Inferior parietal cortex (tissue), 1 donor: ENCODE measurements at regions not wholly inside any gene's neighbourhood (a gene's known extent, or its start where the extent isn't known, plus 50 kb on each side); places are given as distances from the start of the nearest gene placed in this dataset.
"Not testable (repeated sequence)": the region's sequence is repeated elsewhere in the genome, so short reads cannot be mapped to it uniquely, and the experiment has no call there.

Experiments
- DNase-seq: peaks from one replicate; pipeline ENCODE4 v3.0.0-alpha.2; 2016; ENCODE audit errors: extremely low spot score

DNA sequence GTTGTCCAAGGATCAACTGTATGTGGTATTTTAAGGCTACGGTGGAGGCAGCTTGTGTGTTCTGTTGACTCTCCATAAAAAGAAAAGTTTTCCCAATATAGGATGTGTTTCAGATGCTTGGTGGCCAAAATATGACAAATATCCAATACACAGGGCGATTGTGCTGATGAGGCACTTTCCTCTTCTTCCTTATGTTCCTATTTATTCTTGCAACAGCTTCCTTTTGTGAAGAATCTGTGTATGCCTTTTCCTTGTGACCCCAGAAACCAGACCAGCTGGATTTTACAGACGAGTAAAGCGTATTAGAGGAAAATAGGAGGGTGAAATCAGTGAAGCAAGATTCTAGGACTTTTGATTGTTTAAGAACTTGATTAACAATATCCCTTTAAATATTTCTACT is 452.0 kb downstream of the DMAC1 start:
- no peak for DNase-seq

DNA sequence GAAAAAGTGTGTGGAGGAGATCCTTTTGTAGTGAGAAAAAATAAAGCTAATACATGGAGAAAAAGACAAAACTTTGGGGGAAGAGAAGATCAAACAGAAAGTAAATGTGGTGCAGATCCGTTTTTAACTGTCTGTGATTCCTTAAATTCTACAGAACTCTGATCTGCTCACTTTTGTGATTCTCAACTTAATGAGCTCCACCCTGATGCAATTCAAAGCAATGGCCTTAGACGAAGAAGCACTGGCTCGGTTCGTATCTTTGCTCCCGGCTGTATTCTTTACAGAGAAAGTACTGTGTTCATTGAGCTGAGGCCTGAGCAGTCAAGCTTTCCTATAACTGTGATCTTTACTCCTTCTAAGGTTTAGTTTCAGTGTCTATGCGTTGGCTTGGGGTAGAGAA is 453.4 kb downstream of the DMAC1 start:
- no peak for DNase-seq

DNA sequence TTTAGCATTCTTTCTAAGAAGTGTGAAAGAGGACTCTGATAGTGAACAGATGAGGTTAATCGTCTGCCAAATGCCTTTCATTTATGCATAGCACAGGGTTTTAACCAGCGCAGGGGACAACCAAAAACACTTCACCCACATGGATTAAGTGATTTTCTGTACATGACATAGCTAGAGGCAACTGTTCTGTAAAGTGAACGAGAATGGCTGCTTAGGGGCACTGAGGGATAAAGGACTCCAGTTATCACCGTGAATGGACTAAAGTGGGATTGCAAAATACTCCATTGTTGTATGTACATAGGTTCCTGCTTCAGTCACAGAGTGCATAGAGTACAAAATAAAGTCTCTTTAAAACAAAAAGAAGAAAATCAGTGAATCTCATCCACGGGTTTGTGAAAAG is 456.8 kb downstream of the DMAC1 start:
- DNase-seq: no peak

DNA sequence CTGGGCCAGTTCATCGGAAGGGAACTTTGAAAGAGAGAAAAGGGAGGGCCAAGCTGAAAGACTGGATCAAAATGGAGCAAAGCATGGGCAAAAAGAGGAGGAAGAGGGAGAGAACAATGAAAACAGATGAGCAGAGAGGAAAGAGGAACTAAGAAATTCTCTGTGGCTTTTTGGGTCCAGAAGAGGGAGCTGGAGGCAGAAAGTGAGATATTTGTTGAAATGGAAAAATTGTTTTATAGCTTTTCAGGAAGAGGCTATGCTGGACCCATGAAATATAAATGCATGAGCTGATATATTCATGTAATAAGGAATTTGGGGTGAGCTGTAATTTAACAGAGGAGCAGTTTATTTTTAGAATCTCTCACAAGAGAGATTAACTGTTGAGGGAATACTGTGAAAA is 457.3 kb downstream of the DMAC1 start:
- DNase-seq: peak; percentile 13

DNA sequence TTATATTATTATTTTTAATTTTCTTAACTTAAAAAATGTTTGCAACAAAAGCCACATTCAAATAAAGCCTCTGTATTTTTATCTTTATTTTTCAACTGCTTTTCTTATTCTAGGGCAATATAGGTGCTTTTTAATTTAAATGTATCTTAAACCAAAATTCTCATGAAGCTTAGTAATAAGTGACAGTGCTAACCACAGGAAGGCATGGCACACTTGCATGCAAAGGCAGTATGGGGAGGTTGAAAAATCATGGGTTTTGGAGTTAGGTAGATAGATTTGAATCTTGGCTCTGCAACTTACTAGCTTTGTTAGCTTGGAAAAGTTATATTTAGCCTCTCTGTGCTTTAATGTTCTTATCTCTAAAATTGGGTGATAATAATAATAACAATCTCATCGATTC is 458.0 kb downstream of the DMAC1 start:
- no peak for DNase-seq

DNA sequence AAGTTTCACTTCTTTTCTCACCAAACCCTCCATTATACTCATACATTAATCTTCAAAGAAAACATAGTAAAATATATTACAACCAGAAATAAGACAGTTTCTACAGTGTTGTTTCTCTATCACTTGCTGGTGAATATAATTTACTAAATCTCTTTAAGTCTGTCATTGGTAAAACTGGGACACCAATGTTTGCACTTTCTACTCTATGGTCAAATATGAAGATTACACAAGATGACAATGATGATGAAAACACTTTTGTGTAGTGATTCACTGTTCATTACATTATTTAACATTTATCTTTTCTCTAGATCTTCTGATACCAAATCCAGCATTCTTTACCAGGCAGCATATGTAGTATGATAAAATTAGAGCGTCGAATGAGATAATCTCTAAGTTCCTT is 459.1 kb downstream of the DMAC1 start:
- no peak for DNase-seq

DNA sequence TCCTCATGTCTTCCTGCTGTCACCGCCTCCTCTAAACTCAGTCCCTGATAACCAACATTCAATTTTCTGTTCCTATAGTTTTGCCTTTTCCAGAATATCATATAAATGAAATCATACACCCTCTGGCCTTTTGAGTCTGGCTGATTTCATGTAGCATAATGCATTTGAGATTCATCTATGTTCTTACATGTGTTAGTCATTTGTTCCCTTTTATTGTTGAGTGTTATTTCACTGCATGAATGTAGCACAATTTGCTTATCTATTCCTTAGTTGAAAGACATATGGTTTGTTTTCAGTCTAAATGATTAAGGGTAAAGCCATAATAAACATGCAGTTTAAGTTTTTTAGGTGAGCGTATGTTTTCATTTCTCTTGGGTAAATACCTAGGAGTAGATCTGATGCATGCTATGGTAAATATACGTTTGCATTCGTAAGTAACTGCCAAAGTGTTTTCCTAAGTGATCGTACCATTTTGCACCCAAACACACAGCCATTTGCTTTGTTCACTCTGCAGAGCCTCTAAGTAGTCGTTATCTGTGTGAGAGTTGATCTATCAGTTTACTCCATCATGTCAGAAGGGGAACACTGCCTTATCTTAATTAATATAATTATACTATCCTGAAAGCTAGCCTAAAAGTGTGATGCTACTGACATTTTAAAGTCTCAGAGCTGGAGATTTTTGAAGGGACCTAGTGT is 460.8 kb downstream of the DMAC1 start:
- no peak for DNase-seq

DNA sequence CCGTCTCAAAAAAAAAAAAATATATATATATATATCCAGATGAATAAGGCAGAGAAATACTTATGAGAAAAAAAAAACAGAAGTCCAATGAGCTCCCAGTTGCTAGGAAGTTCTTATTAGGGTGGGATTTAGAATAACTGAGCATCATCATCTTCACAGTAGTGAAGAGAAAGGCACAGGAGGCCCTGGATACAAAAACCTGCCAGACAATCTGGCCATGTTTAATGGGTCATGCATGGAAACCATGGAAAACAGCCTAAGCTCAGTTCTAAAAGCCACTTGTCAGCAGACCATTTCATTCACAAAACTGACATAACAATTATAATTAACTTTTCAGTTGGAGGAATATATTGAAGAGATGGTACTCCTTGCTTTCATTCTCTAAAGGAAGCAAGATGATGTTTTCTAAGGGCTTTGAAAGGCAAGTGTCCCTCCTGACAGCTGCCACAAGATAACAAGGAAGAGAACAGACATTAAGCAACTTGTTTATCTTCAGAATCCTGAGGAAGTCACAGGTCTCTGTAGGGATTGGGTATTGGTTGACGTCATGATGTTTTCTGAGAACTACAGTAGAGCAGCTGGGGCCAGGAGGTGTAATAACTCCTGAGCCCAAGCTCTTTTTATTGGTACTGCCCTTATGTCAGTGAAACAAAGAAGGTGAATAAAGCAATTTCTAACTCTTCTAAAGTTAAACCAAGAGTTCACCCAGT is 463.1 kb downstream of the DMAC1 start:
- DNase-seq: no peak

DNA sequence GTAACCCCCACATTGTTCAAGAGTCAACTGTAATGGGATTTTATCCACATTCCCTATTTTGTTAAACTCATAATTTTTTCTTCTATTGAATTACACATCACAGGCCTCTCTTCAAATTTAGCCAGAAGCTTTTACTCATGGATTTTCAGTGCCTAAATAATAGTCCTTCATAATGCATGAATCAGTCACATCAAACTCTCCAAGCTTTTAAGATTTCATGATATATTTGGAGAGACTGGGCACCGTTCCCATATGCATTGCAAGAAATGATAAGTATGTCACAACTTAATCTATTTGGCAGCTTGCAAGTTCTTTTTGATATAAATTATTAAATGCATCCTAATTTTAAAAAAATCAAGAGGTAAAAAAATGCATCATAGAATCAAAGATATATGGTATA is 465.9 kb downstream of the DMAC1 start:
- DNase-seq: no peak

DNA sequence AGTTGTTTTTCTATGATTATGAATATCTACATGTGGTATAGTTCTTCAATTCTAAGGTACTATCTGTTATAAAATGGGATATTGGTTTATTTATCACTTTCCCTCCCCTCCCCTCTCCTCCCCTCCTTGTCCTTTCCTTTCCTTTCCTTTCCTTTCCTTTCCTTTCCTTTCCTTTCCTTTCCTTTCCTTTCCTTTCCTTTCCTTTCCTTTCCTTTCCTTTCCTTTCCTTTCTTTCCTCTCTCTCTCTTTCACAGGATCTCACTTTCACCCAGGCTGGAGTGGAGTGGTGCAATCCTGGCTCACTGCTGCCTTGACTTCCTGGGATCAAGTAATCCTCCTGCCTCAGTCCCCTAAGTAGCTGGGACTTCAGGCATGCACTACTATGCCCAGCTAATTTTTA is 466.8 kb downstream of the DMAC1 start:
- no peak for DNase-seq

DNA sequence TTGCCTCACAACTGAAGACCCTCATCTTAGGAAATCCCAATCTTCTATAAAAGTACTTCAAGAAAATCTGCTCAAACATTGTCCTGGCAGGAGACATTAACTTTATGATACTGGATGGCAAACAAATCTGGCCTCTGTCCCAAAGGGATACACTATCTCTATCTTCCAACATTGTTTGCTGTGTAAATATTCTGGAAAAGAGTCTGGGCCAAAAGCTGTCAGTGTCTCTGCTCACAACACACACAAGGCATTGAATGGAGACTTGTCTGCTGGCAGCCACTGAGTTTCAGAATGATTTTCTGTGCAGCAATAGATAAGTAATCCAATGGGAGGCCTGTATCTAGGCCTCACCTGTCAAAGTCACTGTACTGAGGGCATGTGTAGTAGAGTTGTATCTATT is 471.1 kb downstream of the DMAC1 start:
- DNase-seq: no peak

DNA sequence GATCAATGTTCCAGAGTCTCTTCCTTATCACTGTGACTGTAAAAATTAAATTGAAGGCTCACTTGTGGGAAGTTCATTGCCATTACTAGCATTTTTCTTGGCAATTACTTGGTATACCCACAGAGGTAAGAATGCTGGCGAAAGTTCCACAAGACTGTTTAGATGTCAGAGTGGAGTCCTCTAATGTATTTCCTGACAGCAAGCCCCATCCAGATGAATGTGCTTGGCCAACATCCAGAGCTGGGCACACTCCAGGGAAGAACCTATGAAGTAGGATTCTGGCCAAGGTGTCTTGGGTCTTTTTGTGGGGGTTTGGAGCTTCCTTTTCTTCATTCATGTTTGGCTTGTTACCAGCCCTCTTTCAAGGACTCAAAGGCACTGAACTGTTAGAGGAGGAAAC is 473.6 kb downstream of the DMAC1 start:
- DNase-seq: no peak

DNA sequence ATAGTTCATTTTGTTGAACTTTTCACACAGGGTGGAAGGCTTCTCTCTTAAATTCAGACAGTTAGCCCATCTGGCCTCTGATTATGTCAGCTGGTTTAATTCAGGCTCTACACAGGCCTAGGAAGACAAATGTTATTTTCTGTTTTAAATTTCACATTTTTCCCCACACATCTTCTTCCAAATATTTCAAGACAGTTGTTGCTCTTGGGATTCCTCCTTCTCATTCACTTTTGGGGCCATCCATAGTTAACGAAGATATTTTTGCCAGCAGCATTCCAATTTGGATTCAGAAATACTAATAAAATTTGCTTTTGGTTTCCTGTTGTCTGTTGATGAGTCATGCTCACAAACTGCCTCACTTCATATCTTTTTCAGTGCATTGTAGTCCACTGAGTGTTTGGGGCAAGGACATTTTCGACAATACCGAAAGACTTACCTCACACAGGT is 475.4 kb downstream of the DMAC1 start:
- no peak for DNase-seq

DNA sequence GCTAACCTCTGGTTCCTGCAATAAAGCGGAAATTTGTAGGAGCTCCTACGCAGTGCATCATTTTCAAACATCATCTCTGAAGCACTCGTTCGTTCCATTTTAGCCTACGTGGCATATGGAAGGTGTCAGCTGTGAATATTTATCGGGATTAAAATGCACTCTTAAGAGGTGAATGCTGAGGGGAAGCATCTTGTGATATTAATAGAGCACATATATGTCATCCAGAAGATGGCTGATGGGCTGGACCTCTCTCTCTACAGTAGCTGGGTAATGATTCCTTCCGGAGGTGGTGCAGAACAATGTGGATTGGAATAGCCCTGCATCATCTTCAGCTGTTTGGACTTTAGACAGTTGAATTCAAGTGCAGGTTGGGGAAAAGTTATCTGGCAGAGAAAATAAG is 478.7 kb downstream of the DMAC1 start:
- no peak for DNase-seq

DNA sequence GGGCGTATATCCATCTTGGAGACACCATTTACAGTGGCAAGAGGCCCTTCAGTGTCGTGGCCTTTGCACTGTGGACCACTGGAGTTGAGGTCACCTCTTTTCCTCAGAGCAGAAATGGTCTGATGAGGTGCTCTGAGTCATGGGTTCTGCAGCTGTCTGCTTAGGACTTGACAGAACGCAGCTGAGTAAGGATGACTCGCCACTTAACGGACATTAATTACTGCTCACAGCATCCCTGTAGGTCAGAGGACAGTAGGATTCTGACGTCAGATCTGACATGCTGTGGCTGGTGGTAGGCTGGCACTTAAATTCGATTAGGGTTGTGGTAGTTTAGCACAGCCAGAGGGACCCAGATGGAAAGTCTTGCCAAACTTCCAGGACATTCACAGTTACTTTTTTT is 479.4 kb downstream of the DMAC1 start:
- no peak for DNase-seq

DNA sequence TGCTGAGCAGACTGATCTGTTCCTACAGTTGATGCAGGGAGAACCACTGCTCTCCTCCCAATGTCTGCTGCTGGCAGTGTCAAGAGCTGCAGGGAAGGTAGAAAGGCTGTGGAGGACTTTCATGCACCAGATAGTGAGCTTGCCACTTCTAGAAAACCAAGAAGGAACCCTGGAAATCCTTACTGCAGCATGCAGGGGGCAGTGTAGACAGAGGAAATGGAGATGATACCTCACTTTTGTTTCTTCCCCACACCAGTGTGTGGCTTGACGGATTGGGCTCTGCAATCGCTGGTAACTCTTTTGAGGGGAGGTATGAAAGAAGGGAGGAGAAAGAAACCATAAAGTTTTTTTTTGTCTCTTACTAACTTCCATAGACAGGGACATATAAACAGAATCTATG is 480.7 kb downstream of the DMAC1 start:
- DNase-seq: no peak

DNA sequence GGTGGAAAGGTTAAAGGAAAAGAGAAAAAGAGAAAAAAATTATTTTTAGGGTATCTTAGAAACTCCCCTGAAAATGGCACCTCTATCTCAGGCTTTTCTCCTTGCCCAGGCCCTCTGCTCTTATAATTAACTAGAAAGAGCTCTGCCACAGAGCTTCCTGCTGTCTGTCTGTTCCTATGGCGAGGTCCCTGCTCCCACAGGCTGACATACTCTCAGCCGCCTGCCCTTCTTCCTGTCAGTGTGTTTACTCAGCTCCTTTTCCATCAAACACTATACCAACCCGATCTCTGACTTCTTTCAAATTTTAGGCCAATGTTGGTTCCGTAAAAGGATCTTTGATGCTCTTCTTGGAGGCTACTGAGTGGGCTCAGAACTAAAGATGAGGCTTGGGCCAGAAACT is 482.6 kb downstream of the DMAC1 start:
- no peak for DNase-seq

DNA sequence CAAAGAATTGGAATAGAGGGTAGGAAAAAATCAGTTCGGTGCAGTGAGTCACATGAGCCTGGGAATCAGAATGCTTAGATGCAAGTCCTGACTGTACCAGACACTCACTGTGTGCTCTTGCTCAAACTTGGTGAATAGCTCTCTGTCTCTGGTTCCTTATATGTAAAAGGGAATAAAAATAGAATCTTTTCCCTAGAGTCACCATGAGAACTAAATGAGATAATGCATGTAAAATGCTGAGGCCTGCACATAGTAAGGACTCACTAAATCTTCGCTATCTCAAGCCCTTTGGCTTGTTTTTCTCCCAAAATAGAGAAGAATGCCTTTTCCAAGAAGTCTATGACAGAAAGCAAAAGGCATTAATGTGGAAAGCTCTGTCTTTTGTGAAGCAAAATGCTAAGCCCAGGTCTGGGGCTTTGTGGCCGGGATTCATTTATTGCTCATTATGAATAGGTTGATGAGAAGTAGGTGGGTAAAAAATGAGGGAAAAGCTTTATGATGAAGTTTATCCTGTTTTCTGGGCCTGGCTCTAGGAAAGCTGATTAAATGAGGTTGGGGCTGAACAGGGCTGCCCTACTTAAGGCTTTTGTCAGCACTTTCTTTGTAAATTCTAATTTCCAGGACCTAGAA is 483.3 kb downstream of the DMAC1 start:
- no peak for DNase-seq

DNA sequence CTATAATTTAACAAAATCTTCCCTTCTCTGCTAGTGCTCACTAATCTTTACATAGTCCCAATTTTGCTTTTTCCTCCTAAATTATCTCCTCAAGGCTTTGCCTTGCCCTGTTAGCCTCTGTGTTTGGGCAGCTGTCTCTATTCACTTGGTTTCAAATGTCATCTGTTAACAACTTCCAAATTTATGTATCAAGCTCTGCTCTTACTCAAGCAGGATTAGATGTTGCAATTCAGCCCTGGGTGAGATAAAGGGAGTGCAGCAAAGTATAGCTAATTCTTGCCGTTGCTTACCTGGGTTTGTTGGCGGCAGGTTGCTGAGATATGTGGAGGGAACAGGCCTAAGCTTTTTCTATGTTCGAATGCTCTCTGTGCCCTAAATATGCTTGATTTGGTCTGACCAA is 483.8 kb downstream of the DMAC1 start:
- DNase-seq: no peak

DNA sequence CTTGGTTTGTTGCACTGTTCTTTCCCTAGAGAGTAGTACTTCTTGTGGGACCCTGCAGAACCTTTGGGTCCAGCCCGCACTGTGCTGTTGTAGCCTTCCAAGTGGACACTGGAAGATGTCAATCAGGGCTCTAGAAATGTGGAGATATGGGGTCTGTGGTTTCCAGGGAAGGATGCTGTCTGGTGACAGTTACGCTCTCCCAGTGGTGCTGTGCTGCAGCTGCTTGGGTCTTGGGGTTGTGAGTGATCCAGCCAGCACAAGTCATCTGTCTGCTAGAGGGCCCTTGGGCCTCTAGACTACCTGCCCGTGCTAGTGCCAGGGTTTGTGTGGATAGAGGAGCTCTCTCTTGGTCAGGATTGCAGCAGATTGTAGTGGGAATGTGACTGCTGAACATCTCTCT is 484.5 kb downstream of the DMAC1 start:
- no peak for DNase-seq

DNA sequence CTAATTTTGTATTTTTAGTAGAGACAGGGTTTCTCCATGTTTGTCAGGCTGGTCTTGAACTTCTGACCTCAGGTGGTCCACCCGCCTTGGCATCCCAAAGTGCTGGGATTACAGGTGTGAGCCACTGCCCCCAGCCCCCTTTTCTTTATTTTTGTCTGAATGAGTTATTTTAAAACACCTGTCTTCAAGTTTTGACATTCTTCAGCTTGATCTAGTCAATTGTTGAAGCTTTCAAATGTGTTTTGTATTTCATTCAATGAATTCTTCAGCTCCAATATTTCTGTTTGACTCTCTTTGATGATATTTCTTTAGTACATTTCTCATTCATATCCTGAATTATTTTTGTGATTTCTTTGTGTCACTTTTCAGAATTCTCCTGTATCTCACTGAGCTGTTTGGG is 486.2 kb downstream of the DMAC1 start:
- no peak for DNase-seq

DNA sequence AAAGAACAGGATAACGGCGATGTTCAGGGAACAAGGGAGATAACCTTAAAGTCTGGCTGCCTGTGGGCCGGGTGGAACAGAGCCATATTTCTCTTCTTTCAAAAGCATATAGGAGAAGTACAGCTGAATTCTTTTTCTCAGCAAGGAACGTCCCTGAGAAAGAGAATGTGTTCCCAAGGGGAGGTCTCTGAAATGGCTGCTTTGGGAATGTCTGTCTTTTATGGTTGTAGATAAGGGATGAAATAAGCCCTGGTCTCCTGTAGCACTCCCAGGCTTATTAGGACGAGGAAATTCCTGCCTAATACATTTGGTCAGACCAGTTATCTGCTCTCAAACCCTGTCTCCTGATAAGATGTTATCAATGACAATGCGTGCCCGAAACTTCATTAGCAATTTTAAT is 490.5 kb downstream of the DMAC1 start:
- DNase-seq: not testable (repeated sequence)

DNA sequence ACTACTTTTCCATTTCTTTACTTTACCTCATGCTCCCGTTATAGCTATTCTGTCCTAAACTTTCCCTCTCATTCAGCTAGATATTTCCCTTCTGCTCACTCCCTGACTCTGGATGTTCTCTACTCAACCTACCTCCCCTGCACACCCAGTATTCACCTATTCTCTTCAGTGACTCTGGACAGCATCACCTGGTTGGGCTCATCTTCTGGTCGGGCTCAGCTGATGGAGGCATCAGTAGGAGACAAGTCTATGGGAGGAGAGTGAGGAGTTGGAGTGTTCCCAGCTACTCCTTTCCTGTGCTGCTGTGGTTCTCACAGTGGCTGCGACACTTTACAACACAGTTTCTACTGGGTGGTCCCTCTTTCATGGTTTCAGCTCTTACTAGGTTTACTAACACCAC is 493.9 kb downstream of the DMAC1 start:
- DNase-seq: no peak
